ENCODE measurements at regions not wholly inside any gene's neighbourhood (a gene's known extent, or its start where the extent isn't known, plus 50 kb on each side); places are given as distances from the start of the nearest gene placed in this dataset.
A peak's percentile ranks its signal among the peaks of the same experiment; 100 is the strongest.

DNA sequence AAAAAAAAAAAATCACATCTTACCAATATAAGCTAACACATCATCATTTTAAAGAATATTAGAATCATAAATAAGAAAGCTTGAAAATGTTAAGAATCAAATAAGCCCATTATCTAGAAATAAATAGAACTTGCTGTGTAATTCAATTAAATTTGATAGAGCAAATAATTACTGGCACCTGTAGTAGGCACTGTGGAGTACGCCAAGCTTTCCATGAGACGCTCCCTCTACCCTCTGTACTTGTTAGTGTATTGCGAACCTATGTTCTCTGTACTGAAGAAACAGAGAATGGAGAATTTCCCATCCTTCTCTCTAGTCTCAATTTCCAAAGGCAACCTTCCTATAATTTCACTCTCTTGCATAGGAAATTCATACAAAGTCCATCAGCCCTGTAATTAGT, 61.7 kb upstream of the HAND2 start:
- peak; percentile 14 for DNase-seq (ENCODE audit: low spot score)

DNA sequence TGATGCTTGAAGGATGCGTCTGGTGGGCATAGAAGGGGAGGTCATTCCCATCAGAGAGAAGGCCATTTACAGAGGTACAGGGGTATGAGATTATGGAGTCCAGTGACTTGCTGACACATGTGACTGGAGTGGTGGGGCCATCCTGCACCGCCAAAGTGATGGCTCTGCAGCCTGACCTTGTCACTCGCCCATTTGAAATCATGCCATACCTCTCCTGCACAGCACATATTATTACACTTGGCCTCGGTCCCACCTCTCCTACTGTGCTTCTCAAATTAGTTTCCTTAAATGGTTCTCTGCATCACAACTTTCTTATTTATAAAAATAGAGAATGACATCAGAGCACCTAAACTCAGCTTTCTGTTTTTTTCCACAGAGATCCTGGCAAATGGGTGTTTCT, 60.7 kb upstream of the HAND2 start:
- DNase-seq (ENCODE audit: low spot score), result no peak

DNA sequence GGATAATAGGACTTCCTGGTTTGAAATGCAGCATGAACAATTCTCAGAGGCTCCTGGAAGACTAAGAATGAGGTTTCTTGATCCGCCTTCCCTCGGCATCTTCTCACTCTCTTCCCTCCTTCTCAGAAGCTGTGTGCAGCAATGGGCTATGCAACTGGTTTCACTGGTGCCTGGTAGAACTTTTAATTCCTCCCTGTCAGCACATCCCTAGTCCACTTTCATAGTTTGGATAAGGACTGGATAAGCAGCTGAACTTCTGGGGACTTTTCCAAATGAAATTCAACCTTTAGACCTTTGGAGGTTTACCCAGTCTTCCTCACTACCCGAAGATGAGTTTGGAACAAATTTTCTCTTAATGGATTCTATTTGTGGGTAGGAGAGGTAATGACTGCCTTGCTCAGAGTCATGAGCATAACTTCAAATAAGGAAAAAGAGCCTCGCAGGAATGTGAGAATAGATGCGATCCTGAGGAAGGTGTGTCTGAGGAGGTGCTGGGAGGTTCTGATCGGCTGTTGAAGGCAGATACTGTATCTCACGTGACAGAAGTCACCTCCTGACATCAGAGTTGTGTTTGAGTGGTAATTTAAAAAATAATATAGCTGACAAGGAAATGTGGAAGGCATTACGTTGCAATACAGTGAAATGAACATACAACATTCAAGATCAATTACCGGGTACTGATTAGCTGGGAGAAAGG, 56.0 kb upstream of the HAND2 start:
- DNase-seq (ENCODE audit: low spot score), result no peak

- no peak for DNase-seq (ENCODE audit: low spot score)
These were observed 54.5 kb upstream of the HAND2 start for GRCh38 chr4:173584506-173584905.
